Esophagus squamous epithelium (tissue), 5 donors: ENCODE measurements at regions not wholly inside any gene's neighbourhood (a gene's known extent, or its start where the extent isn't known, plus 50 kb on each side); places are given as distances from the start of the nearest gene placed in this dataset.

Experiments used
- DNase-seq: peaks from one replicate; lab custom pipeline; 2025; lab: John Stamatoyannopoulos, UW
- H3K27ac ChIP-seq, 4 donors: fragments of 200-600 bp; sonication (generic); one replicate each; pipeline ENCODE4 v1.5.1; 2016 to 2019; ENCODE audit warnings: mild to moderate bottlenecking in 1 of 4
- H3K27me3 ChIP-seq, 4 donors: fragments of 200-600 bp; sonication (generic); 1 replicate in 3 of 4; 2 replicates in 1 of 4; pipeline versions ENCODE4 v1.5.1 to v1.6.0; 2017 to 2021; ENCODE audit warnings: antibody characterized with exemption in 1 of 4
- H3K36me3 ChIP-seq, 3 donors: fragments of 200-600 bp; sonication (generic); one replicate each; pipeline ENCODE4 v1.5.1; 2016 to 2019
- H3K4me1 ChIP-seq, 3 donors: fragments of 200-600 bp; sonication (generic); one replicate each; pipeline ENCODE4 v1.5.1; 2017 to 2019
- H3K4me3 ChIP-seq, 4 donors: fragments of 200-600 bp; sonication (generic); 1 replicate in 3 of 4; 2 replicates in 1 of 4; pipeline ENCODE4 v1.5.1; 2016 to 2019; ENCODE audit warnings: mild to moderate bottlenecking in 2 of 4, moderate library complexity in 1 of 4
- H3K9me3 ChIP-seq, 3 donors: fragments of 200-600 bp; sonication (generic); one replicate each; pipeline ENCODE4 v1.5.1; 2016 to 2019
- CTCF ChIP-seq, 6 experiments: fragments of 450-650 bp in 4 of 6; fragments of 200-600 bp in 2 of 6; sonication (generic) in 2 of 6; IDR thresholded peaks; one replicate each; pipeline ENCODE4 v1.5.1; 2016 to 2019; ENCODE audit warnings: antibody characterized with exemption in 6 of 6, mild to moderate bottlenecking in 4 of 6, moderate library complexity in 4 of 6
- POLR2A ChIP-seq, 4 donors: fragments of 450-650 bp; IDR thresholded peaks; one replicate each; pipeline ENCODE4 v1.6.1; 2017; ENCODE audit warnings: antibody characterized with exemption in 4 of 4, mild to moderate bottlenecking in 4 of 4, moderate library complexity in 3 of 4
- WGBS, 2 donors: methylation state at CpG; one replicate each; pipeline ENCODE4 v1.1.5; 2018; 5-methylcytosine and 5-hydroxymethylcytosine counted together
- intact Hi-C: fragments of 100-400 bp; cut with DNase I; formaldehyde crosslinking; loops from one replicate; pipeline ENCODE4 v1.15.0; 2022
- donor health status: DM: yes; HTN: yes; CAD: no.

- Histone ChIP-seq H3K36me3 (no peaks in the 10 kb centered on the region), H3K27me3 (no peaks in the 10 kb centered on the region), H3K4me3 (no peak overlapping the region), H3K4me1 (no peaks in the 10 kb centered on the region), H3K27ac (no peak overlapping the region), H3K9me3 (no peaks in the 10 kb centered on the region)
- TF ChIP-seq POLR2A (IDR thresholded peaks at IDR 0.05) (no peak), CTCF (IDR thresholded peaks at IDR 0.05) (no peak)
- WGBS, 2 donors, result 35 to 57% methylated on average over 1 of the region's 1 CpG
- intact Hi-C loops, result no loop called here
- no peak for DNase-seq
Observed at GRCh38 chr6:120556491-120556890, 777.8 kb downstream of the TBC1D32 start.

GRCh38 chr6:120553353-120553752, 780.9 kb downstream of the TBC1D32 start:
- 85 to 87% methylated on average over 4 of the region's 4 CpGs for WGBS, 2 donors
- no peak for DNase-seq
- H3K4me1 ChIP-seq, result no peaks in the 10 kb centered on the region
- no peak for TF ChIP-seq CTCF (IDR thresholded peaks at IDR 0.05)
- TF ChIP-seq POLR2A (IDR thresholded peaks at IDR 0.05), result no peak
- no peaks in the 10 kb centered on the region for H3K27me3 ChIP-seq
- no peak overlapping the region for H3K27ac ChIP-seq
- no peaks in the 10 kb centered on the region for H3K9me3 ChIP-seq
- H3K4me3 ChIP-seq, result no peak overlapping the region
- no peaks in the 10 kb centered on the region for H3K36me3 ChIP-seq
- intact Hi-C loops, result no loop called here

- TF ChIP-seq CTCF (IDR thresholded peaks at IDR 0.05) (no peak), POLR2A (IDR thresholded peaks at IDR 0.05) (no peak)
- no peak for DNase-seq
- WGBS, 2 donors, result 46 to 67% methylated on average over 2 of the region's 2 CpGs
- intact Hi-C loops, result no loop called here
- Histone ChIP-seq H3K4me3 (no peak overlapping the region), H3K27ac (no peak overlapping the region), H3K27me3 (no peaks in the 10 kb centered on the region), H3K36me3 (no peaks in the 10 kb centered on the region), H3K9me3 (no peaks in the 10 kb centered on the region), H3K4me1 (no peaks in the 10 kb centered on the region)
Observed at GRCh38 chr6:120545353-120545752, 788.9 kb downstream of the TBC1D32 start.

GRCh38 chr6:120534954-120535353, 799.3 kb downstream of the TBC1D32 start:
- Histone ChIP-seq H3K36me3 (no peaks in the 10 kb centered on the region), H3K4me1 (no peaks in the 10 kb centered on the region), H3K27ac (no peak overlapping the region), H3K27me3 (no peaks in the 10 kb centered on the region), H3K4me3 (no peak overlapping the region), H3K9me3 (no peaks in the 10 kb centered on the region)
- DNase-seq, result no peak
- no peak for TF ChIP-seq POLR2A (IDR thresholded peaks at IDR 0.05)
- TF ChIP-seq CTCF (IDR thresholded peaks at IDR 0.05), result no peak
- intact Hi-C loops, result no loop called here

- intact Hi-C loops, result no loop called here
- WGBS, 2 donors, result 49 to 67% methylated on average over 2 of the region's 2 CpGs
- DNase-seq, result no peak
Observed at GRCh38 chr6:120526576-120526975, 807.7 kb downstream of the TBC1D32 start.

More at GRCh38 chr6:120526576-120526975, 807.7 kb downstream of the TBC1D32 start:
- no peaks in the 10 kb centered on the region for H3K9me3 ChIP-seq
- H3K4me1 ChIP-seq, result no peaks in the 10 kb centered on the region
- H3K4me3 ChIP-seq, result no peak overlapping the region
- no peaks in the 10 kb centered on the region for H3K27me3 ChIP-seq
- TF ChIP-seq CTCF (IDR thresholded peaks at IDR 0.05) (no peak), POLR2A (IDR thresholded peaks at IDR 0.05) (no peak)
- no peak overlapping the region for H3K27ac ChIP-seq
- H3K36me3 ChIP-seq, result no peaks in the 10 kb centered on the region
